GM19193 (cell line): ENCODE measurements at regions not wholly inside any gene's neighbourhood (a gene's known extent, or its start where the extent isn't known, plus 50 kb on each side); places are given as distances from the start of the nearest gene placed in this dataset.

Experiments
- POLR2A ChIP-seq: IDR thresholded peaks from 4 replicates; pipeline ENCODE4 v1.6.1; 2011; ENCODE audit not compliant: insufficient read depth, insufficient read length; ENCODE audit errors: extremely low read depth

GRCh38 chr15:99475754-99476412, 89.9 kb upstream of the MEF2A start:
- no peak for TF ChIP-seq POLR2A

GRCh38 chr15:99476413-99477222, 89.2 kb upstream of the MEF2A start:
- no peak for TF ChIP-seq POLR2A

DNA sequence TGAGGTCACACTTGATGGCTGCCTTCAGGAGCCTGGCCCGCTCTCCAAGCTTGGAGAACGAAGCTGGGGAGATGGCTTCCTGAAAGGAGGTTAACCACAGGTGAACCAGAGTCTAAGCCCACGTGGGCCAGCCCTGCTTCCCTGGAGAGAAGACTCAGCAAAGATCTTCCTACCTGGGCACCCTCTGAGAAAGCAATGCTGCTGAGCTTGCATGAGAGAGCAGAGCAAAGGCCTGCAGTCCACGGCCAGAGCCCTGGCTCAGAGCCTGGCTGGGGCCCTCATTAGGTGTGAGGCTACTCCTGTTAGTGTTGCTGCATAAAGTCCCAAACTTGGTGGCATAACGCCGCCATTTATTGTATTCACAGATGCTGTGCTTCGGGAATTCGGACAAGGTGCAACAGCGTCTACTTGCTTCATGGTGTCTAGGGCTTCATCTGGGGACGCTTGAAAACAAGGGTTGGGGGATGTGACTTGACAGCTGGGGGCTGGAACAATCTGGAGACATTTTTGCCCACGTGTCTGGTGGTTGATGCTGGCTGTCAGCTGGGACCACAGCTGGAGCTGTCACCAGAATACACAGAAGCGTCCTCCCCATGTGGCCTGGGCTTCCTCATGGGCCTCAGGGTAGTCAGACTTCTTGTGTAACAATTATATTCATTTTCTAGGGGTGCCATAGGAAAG, 87.9 kb upstream of the MEF2A start:
- TF ChIP-seq POLR2A, result no peak

DNA sequence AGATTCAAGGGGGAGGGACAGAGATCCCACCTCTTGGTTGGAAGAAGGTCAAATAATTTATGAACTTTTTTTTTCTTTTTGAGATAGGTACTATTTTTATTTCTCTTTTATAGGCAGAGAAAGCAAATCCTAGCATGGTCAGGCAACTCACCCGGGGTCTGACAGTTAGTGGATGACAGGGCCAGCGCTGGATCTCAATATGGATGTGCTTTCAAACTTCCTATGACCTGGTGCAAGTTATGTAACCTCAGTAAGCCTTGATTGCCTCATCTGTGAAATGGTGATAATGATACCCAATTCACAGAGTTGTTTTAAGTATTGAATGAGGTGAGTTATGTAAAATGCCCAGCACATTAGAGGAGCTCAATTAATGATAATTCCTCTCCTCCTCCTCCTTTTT, 86.8 kb upstream of the MEF2A start:
- no peak for TF ChIP-seq POLR2A

DNA sequence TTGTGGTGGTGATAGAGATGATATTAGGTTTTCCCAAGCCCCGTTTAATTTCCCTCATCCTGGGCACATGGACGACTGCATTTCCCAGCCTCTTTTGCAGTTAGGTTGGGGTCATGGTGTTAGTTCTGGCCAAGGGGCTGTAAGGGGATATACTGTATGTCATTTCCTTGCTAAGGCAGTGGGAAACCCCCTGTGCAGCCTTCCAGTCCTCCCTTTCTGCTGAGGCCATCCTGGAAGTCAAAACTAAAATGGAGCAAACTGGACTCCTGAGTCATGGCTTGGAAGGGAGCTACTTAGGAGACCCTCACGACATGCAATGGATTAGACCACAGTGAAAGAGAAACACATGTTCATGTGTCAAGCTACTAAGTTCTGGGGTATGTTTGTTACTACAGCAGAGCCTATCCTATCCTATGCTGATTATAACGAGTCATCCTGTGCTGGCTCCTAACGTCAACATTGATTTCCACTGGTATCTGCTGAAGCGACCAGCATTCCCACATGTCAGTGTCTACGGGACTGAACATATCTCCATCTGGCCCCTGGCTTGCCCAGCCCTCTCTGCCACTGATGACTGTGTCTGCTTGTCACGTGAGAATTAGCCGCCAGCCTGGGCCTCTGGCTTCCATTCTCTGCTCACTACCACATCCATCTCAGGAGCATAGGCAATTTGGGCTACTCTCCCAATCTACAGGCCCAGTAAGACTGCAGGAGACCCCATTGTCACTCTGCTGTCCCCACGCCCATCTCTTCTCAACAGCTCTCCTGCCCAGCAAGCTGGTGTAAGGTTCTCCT, 85.6 kb upstream of the MEF2A start:
- no peak for TF ChIP-seq POLR2A

DNA sequence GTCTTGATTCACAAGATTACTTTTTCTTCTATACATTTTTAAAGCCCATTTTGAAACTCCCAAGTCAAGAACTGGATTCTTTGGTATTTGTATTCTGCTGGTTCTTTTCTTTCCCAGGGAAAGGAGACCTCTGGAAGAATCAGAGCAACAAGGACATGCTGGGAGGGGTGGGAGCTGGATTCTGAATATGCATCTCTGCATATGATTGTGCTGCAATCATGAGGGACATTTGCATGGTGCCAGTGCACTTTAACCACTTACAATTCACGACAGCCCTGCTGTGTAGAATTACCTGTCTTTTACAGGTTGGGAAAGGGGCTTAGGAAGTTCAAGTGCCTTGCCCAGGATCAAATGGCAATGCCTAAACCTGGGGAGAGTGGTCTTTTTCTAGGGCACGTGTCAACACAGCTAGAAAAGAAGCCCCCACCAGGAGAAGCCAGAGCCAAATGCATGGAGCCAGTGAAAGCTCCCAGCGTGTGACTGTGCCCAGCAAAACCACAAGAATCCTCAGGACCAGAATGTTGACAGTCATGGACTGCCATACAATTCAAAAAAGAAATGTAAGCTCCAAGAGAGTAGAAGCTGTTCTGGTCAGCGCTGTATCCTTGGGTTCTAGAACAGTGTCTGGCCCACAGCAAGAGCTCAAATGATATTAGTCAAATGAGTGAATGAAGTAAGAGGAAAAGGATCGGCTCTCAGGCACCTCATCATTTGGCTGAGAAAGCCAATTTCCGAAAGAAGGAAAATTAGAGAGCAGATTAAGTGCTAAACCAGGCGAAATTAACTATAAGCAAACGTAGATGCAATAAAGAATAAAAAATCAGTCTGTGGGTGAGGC, 84.5 kb upstream of the MEF2A start:
- no peak for TF ChIP-seq POLR2A

- TF ChIP-seq POLR2A, result no peak
These were observed 83.9 kb upstream of the MEF2A start for GRCh38 chr15:99481951-99482230.

- no peak for TF ChIP-seq POLR2A
These were observed 82.8 kb upstream of the MEF2A start for GRCh38 chr15:99482993-99483392.

- TF ChIP-seq POLR2A, result no peak
These were observed 80.4 kb upstream of the MEF2A start for GRCh38 chr15:99485153-99485961.

GRCh38 chr15:99485992-99486370, 79.8 kb upstream of the MEF2A start:
- TF ChIP-seq POLR2A, result no peak

DNA sequence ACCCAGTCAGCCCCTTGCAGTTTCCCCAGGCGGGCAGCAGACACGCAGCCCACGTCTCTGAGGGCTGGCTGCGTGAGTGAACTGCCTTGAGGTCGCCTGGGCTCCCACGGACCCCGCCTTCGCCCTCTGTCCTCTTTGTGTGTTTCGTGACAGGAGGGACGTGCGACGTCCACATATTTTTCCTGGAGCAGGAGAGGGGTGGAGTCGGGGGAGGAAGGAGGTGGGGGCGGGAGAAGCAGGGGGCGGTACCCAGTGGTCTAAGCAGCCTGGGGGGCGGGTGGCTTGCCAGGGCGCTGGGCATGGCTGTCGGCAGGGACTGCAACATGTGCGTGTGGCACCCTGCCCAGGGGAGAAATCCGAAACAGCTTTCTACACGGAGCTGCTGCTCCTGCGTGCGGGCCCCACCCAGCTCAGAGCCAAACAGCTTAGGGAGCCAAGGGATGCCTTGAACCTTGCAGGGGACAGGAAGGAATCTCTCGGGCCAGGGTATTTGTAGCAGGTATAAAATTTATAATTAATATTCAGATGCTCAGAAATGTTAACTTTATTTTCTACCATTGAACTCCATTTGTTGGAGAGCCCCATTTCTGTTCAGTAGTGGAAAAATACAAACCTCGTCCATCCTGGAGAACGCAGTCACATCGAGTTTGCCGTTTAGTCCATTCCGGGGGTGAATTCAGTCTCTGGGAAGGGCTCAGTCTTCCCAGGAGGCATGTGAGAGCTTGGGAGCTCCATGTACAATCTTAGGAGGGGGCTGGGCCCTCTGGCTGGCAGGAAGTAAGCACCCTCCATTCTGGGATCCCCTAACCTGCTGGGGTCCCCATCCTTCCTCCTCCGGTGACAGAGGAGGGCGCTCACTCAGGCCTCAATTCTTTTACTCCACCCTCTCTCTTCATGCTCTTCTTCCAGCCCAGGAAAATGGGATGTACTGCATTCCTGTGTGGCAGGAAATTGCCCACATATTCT, 79.1 kb upstream of the MEF2A start:
- TF ChIP-seq POLR2A, result no peak

DNA sequence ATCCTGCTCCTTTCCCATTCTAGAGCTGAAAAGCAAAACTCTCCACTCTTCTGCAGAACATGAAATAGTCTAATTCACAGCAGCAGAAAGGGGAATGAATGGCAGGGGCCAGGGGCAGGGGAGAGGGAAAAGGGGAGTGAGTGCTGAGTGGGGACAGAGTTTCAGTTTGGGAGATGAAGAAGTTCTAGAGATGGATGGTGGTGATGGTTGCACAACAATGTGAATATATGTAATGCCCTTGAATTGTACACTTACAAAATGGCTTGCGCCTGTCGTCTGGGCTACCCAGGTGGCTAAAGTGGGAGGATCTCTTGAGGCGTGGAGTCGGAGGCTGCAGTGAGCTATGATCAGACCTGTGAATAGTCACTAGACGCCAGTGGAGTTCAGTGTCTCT, 78.5 kb upstream of the MEF2A start:
- no peak for TF ChIP-seq POLR2A
